NCI-H774 (cell line): ENCODE measurements at regions not wholly inside any gene's neighbourhood (a gene's known extent, or its start where the extent isn't known, plus 50 kb on each side); places are given as distances from the start of the nearest gene placed in this dataset.

ENCODE experiments used
- DNase-seq: peaks from one replicate; lab custom pipeline; 2025; lab: John Stamatoyannopoulos, UW

GRCh38 chr1:184919892-184920291, 54.4 kb downstream of the NIBAN1 start:
- DNase-seq = no peak

- no peak for DNase-seq
These were observed 58.7 kb downstream of the NIBAN1 start for GRCh38 chr1:184915463-184916090.

- DNase-seq = no peak
These were observed 60.2 kb downstream of the NIBAN1 start for GRCh38 chr1:184914149-184914548.

- DNase-seq = no peak
These were observed 61.9 kb downstream of the NIBAN1 start for GRCh38 chr1:184912392-184912791.

GRCh38 chr1:184911830-184912229, 62.5 kb downstream of the NIBAN1 start:
- DNase-seq = no peak

- DNase-seq = no peak
These were observed 63.1 kb downstream of the NIBAN1 start for GRCh38 chr1:184911103-184911745.

- no peak for DNase-seq
These were observed 63.6 kb downstream of the NIBAN1 start for GRCh38 chr1:184910691-184911091.

GRCh38 chr1:184910005-184910404, 64.3 kb downstream of the NIBAN1 start:
- DNase-seq = no peak

GRCh38 chr1:184909019-184909418, 65.3 kb downstream of the NIBAN1 start:
- DNase-seq = no peak

- no peak for DNase-seq
These were observed 65.8 kb downstream of the NIBAN1 start for GRCh38 chr1:184908506-184908905.

- DNase-seq = no peak
These were observed 66.8 kb downstream of the NIBAN1 start for GRCh38 chr1:184907500-184907899.

- DNase-seq = no peak
These were observed 67.5 kb downstream of the NIBAN1 start for GRCh38 chr1:184906761-184907160.

- peak; percentile 93 for DNase-seq
These were observed 68.5 kb downstream of the NIBAN1 start for GRCh38 chr1:184905601-184906322.

GRCh38 chr1:184903111-184903692, 71.1 kb downstream of the NIBAN1 start:
- no peak for DNase-seq

GRCh38 chr1:184900507-184900906, 73.8 kb downstream of the NIBAN1 start:
- no peak for DNase-seq

- DNase-seq = no peak
These were observed 78.3 kb downstream of the NIBAN1 start for GRCh38 chr1:184896000-184896399.

- DNase-seq = no peak
These were observed 79.2 kb downstream of the NIBAN1 start for GRCh38 chr1:184895086-184895485.

GRCh38 chr1:184893695-184894094, 80.6 kb downstream of the NIBAN1 start:
- no peak for DNase-seq

GRCh38 chr1:184892116-184892515, 82.2 kb downstream of the NIBAN1 start:
- DNase-seq = no peak

- DNase-seq = no peak
These were observed 82.9 kb downstream of the NIBAN1 start for GRCh38 chr1:184891440-184891839.

GRCh38 chr1:184890539-184890973, 83.8 kb downstream of the NIBAN1 start:
- no peak for DNase-seq

GRCh38 chr1:184889902-184890301, 84.4 kb downstream of the NIBAN1 start:
- DNase-seq = no peak

- no peak for DNase-seq
These were observed 85.1 kb downstream of the NIBAN1 start for GRCh38 chr1:184889166-184889565.
